SU-DHL-6 (cell line): ENCODE measurements at regions not wholly inside any gene's neighbourhood (a gene's known extent, or its start where the extent isn't known, plus 50 kb on each side); places are given as distances from the start of the nearest gene placed in this dataset.

Experiments
- CTCF ChIP-seq: fragments of 200-600 bp; sonication (generic); IDR thresholded peaks from one replicate; pipeline ENCODE4 v1.5.1; 2017; ENCODE audit warnings: antibody characterized with exemption, mild to moderate bottlenecking, low read length, moderate library complexity; ENCODE audit not compliant: insufficient read depth, poor library complexity, severe bottlenecking
- EZH2phosphoT487 ChIP-seq: fragments of 200-600 bp; sonication (generic), shearing (Covaris generic); conservative IDR thresholded peaks from 2 replicates; pipeline ENCODE4 v1.6.1; 2018; ENCODE audit warnings: mild to moderate bottlenecking, antibody characterized with exemption, low read length, moderate library complexity, mixed read lengths

- no peak for TF ChIP-seq CTCF
- no peak for TF ChIP-seq EZH2phosphoT487
Observed at GRCh38 chr10:130369645-130370381, 233.6 kb downstream of the GLRX3 start.
